ENCODE measurements at regions not wholly inside any gene's neighbourhood (a gene's known extent, or its start where the extent isn't known, plus 50 kb on each side); places are given as distances from the start of the nearest gene placed in this dataset.

DNA sequence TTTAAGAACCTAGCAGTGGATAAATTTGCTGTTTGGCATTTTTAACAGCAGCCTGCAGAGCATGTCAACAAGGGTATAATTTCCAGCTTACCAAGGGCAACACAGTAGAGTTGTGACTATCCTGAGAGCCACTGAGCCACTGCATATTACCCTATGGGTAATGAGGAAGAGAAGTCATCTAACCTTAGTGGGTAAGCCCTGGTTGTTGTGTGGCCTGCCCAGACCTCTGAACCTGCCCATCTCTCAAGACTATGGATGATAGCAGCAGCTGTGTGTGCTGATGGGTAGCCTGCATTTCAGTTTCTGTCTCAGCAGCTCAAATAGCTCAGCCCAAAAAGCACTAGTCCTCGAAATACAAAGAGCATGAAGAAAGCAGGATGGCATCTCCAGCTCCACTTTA lies 56.1 kb upstream of the PIP5K1B start:
- DNase-seq (ENCODE audit: low read depth in 1 of 2, low spot score in 1 of 2) = no peak
- no peaks in the 10 kb centered on the region for H3K27me3 ChIP-seq
- TF ChIP-seq, protein P1, sequence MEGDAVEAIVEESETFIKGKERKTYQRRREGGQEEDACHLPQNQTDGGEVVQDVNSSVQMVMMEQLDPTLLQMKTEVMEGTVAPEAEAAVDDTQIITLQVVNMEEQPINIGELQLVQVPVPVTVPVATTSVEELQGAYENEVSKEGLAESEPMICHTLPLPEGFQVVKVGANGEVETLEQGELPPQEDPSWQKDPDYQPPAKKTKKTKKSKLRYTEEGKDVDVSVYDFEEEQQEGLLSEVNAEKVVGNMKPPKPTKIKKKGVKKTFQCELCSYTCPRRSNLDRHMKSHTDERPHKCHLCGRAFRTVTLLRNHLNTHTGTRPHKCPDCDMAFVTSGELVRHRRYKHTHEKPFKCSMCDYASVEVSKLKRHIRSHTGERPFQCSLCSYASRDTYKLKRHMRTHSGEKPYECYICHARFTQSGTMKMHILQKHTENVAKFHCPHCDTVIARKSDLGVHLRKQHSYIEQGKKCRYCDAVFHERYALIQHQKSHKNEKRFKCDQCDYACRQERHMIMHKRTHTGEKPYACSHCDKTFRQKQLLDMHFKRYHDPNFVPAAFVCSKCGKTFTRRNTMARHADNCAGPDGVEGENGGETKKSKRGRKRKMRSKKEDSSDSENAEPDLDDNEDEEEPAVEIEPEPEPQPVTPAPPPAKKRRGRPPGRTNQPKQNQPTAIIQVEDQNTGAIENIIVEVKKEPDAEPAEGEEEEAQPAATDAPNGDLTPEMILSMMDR (IDR thresholded peaks at IDR 0.05; ENCODE audit: low read depth, low read length) = no peak

DNA sequence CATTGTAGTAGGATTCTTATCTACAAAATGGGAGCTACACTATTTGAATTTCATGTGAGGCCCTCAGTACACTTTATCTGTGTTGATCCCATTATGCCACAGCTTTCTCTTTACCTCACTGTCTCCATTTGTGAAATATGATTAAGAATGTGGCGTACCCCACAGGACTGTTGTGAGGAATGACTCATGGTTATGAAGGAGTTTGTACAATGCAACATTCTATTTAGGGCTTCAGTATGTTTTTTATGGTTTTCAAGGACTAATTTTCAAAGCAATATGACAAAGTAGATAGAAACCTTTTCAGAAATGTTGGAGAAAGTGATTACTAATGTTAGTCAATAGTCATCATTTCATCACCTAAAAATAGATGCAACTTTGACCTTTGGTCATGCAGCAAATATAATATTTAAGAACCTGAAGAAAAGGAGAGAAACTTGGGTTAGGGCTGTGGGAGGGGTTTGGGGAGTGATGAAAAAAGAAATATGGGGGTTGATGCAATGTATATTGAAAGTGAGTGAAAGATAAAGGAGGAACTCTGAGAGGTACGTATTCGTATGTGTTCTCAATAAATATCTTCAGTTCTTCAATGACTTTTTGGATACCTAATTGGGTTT lies 53.7 kb upstream of the PIP5K1B start:
- Histone ChIP-seq H3K27me3 (no peaks in the 10 kb centered on the region), H3K36me3 (no peaks in the 10 kb centered on the region)
- TF ChIP-seq, protein P1 (IDR thresholded peaks at IDR 0.05; ENCODE audit: low read depth, low read length) = no peak

More for the DNA sequence above, 56.1 kb upstream of the PIP5K1B start:
- H3K4me3 ChIP-seq = no peak overlapping the region
- no peaks in the 10 kb centered on the region for H3K9me3 ChIP-seq (ENCODE audit: low read depth)
- no peak overlapping the region for H3K27ac ChIP-seq
- H3K4me1 ChIP-seq (ENCODE audit: low read depth) = no peaks in the 10 kb centered on the region
- H3K36me3 ChIP-seq = no peaks in the 10 kb centered on the region

DNA sequence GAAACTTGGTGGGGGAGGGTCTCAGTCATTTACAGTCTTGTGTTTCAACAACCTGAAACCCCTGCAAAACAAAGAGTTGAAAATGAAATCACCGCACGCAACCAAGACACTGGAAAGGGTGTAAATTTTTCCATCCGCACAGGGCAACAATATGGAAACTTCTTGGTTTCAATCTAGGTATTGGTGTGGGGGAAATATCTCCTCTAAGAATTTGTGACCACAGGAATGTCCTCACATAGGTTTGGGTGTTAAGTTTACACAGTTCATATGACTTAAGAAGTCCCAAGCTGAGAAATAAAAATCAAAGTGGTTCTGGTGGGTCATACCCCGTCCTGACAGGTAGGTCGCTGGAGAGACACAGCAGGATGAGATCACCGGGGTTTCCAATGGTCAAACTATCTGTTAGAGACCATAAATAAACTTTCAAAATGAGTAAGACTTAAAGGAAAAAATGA lies 51.9 kb upstream of the PIP5K1B start:
- Histone ChIP-seq H3K27ac (no peak overlapping the region), H3K36me3 (no peaks in the 10 kb centered on the region), H3K4me1 (ENCODE audit: low read depth) (no peaks in the 10 kb centered on the region), H3K27me3 (no peaks in the 10 kb centered on the region), H3K9me3 (ENCODE audit: low read depth) (no peaks in the 10 kb centered on the region), H3K4me3 (no peak overlapping the region)
- TF ChIP-seq, protein P1 (IDR thresholded peaks at IDR 0.05; ENCODE audit: low read depth, low read length) = no peak
- no peak for DNase-seq (ENCODE audit: low read depth in 1 of 2, low spot score in 1 of 2)

More for the DNA sequence above, 53.7 kb upstream of the PIP5K1B start:
- H3K9me3 ChIP-seq (ENCODE audit: low read depth) = no peaks in the 10 kb centered on the region
- no peaks in the 10 kb centered on the region for H3K4me1 ChIP-seq (ENCODE audit: low read depth)
- no peak for DNase-seq (ENCODE audit: low read depth in 1 of 2, low spot score in 1 of 2)
- no peak overlapping the region for H3K27ac ChIP-seq
- H3K4me3 ChIP-seq = no peak overlapping the region

DNA sequence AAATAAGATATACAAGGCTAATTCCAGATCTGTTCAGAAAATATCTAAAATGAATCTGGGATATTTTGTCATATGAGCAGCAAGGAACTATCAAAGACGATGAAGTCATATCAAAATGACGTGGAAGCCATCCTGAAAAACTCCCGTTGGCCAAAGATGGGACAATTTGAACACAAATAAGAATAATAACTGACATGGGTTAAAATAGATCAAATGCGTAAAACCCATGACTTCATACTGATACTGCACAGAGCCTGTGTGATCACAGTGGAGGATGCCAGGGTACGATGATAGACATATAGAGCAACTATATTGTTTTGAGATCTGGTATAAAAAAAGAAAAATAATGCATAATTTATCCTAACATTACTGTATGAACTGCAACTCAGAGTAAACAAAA lies 51.0 kb upstream of the PIP5K1B start:
- H3K4me1 ChIP-seq (ENCODE audit: low read depth) = no peaks in the 10 kb centered on the region
- no peaks in the 10 kb centered on the region for H3K9me3 ChIP-seq (ENCODE audit: low read depth)
- no peak for DNase-seq (ENCODE audit: low read depth in 1 of 2, low spot score in 1 of 2)
- TF ChIP-seq, protein P1 (IDR thresholded peaks at IDR 0.05; ENCODE audit: low read depth, low read length) = no peak
- no peak overlapping the region for H3K27ac ChIP-seq
- no peaks in the 10 kb centered on the region for H3K27me3 ChIP-seq
- no peak overlapping the region for H3K4me3 ChIP-seq
- H3K36me3 ChIP-seq = no peaks in the 10 kb centered on the region

Data from cardiac muscle cell (in vitro differentiated cells and primary cell).